WTC11 (cell line): ENCODE measurements at regions not wholly inside any gene's neighbourhood (a gene's known extent, or its start where the extent isn't known, plus 50 kb on each side); places are given as distances from the start of the nearest gene placed in this dataset.

Experiments used
- ATAC-seq: fragments of 200-7000 bp; cut with Tn5 transposase; 2 replicates; pipeline ENCODE4 v1.10.0; 2021; ENCODE audit warnings: mild to moderate bottlenecking, moderate library complexity
- CTCF ChIA-PET: fragments of 300-600 bp; sonication (Branson Sonifier 250); formaldehyde crosslinking; loops from one replicate; lab custom pipeline; 2021; ENCODE audit warnings: antibody characterized with exemption; lab: Charles Lee
- POLR2A ChIA-PET: fragments of 350-600 bp; sonication (Branson Sonifier 250); formaldehyde crosslinking; loops from one replicate; lab custom pipeline; 2021; ENCODE audit warnings: antibody characterized with exemption; lab: Charles Lee
- DNase-seq: peaks from one replicate; pipeline ENCODE4 v3.0.0; 2021; ENCODE audit warnings: low spot score
- H3K27ac Mint-ChIP-seq: 2 replicates; pipeline ENCODE4 v1.8.0; 2021; ENCODE audit warnings: mixed read lengths
- H3K27me3 Mint-ChIP-seq: 2 replicates; pipeline ENCODE4 v1.8.0; 2021; ENCODE audit warnings: low read depth, mild to moderate bottlenecking, moderate library complexity, mixed read lengths
- H3K36me3 Mint-ChIP-seq: 2 replicates; pipeline ENCODE4 v1.8.0; 2021; ENCODE audit warnings: mixed read lengths
- H3K4me1 Mint-ChIP-seq: 2 replicates; pipeline ENCODE4 v1.8.0; 2022; ENCODE audit warnings: mixed read lengths
- H3K4me3 Mint-ChIP-seq: 2 replicates; pipeline ENCODE4 v1.8.0; 2021; ENCODE audit warnings: mild to moderate bottlenecking, moderate library complexity, mixed read lengths
- H3K9me3 Mint-ChIP-seq: 2 replicates; pipeline ENCODE4 v1.8.0; 2021; ENCODE audit warnings: mixed read lengths
- AR ChIP-seq: fragments of 250-450 bp; sonication (Bioruptor Pico); IDR thresholded peaks from 2 replicates; pipeline ENCODE4 v1.9.0; 2021; ENCODE audit warnings: mild to moderate bottlenecking
- CREM ChIP-seq: sonication (generic); formaldehyde crosslinking; IDR thresholded peaks from 2 replicates; pipeline ENCODE4 v1.8.1; 2022; ENCODE audit warnings: mild to moderate bottlenecking, missing genetic modification reagents, moderate library complexity
- E2F4 ChIP-seq: sonication (generic); formaldehyde crosslinking; IDR thresholded peaks from 2 replicates; pipeline ENCODE4 v1.8.1; 2022; ENCODE audit warnings: low read depth, mild to moderate bottlenecking, moderate library complexity, missing genetic modification reagents, borderline replicate concordance
- EMX1 ChIP-seq: fragments of 250-450 bp; sonication (Bioruptor Pico); IDR thresholded peaks from 2 replicates; pipeline ENCODE4 v1.8.0; 2021; ENCODE audit warnings: mild to moderate bottlenecking
- ETV6 ChIP-seq: sonication (generic); formaldehyde crosslinking; IDR thresholded peaks from 2 replicates; pipeline ENCODE4 v1.8.1; 2022; ENCODE audit warnings: mild to moderate bottlenecking, missing genetic modification reagents
- GABPB1 ChIP-seq: sonication (generic); formaldehyde crosslinking; IDR thresholded peaks from 2 replicates; pipeline ENCODE4 v1.8.1; 2023; ENCODE audit warnings: mild to moderate bottlenecking, missing genetic modification reagents
- GRHL2 ChIP-seq: fragments of 250-450 bp; sonication (Bioruptor Pico); IDR thresholded peaks from 2 replicates; pipeline ENCODE4 v1.8.0; 2022; ENCODE audit warnings: mild to moderate bottlenecking, moderate library complexity; ENCODE audit not compliant: insufficient replicate concordance, severe bottlenecking
- HMGXB4 ChIP-seq: sonication (generic); formaldehyde crosslinking; IDR thresholded peaks from 2 replicates; pipeline ENCODE4 v1.8.1; 2023; ENCODE audit warnings: mild to moderate bottlenecking, moderate library complexity, missing genetic modification reagents
- MAX ChIP-seq: sonication (generic); formaldehyde crosslinking; IDR thresholded peaks from 2 replicates; pipeline ENCODE4 v1.8.0; 2022; ENCODE audit warnings: mild to moderate bottlenecking, missing genetic modification reagents
- MLX ChIP-seq: sonication (generic); formaldehyde crosslinking; IDR thresholded peaks from 2 replicates; pipeline ENCODE4 v1.8.1; 2023; ENCODE audit warnings: mild to moderate bottlenecking, missing genetic modification reagents, moderate library complexity
- NR3C1 ChIP-seq: sonication (generic); formaldehyde crosslinking; conservative IDR thresholded peaks from 2 replicates; pipeline ENCODE4 v1.8.1; 2023; ENCODE audit warnings: low read depth, mild to moderate bottlenecking, missing genetic modification reagents
- OVOL2 ChIP-seq: fragments of 250-450 bp; sonication (Bioruptor Pico); IDR thresholded peaks from 2 replicates; pipeline ENCODE4 v1.9.0; 2021; ENCODE audit warnings: mild to moderate bottlenecking, borderline replicate concordance
- ZBTB21 ChIP-seq: sonication (generic); formaldehyde crosslinking; IDR thresholded peaks from 2 replicates; pipeline ENCODE4 v1.8.1; 2023; ENCODE audit warnings: mild to moderate bottlenecking, missing genetic modification reagents, borderline replicate concordance
- ZNF138 ChIP-seq: sonication (generic); formaldehyde crosslinking; conservative IDR thresholded peaks from 2 replicates; pipeline ENCODE4 v1.8.1; 2022; ENCODE audit warnings: mild to moderate bottlenecking, moderate library complexity, missing genetic modification reagents
- ZNF416 ChIP-seq: fragments of 250-450 bp; sonication (Bioruptor Pico); IDR thresholded peaks from 2 replicates; pipeline ENCODE4 v1.9.0; 2021; ENCODE audit warnings: mild to moderate bottlenecking, inconsistent platforms
- ZNF671 ChIP-seq: fragments of 250-450 bp; sonication (Bioruptor Pico); IDR thresholded peaks from 2 replicates; pipeline ENCODE4 v1.8.0; 2021; ENCODE audit warnings: mild to moderate bottlenecking
- ZSCAN18 ChIP-seq: fragments of 250-450 bp; sonication (Bioruptor Pico); IDR thresholded peaks from 2 replicates; pipeline ENCODE4 v2.1.2; 2022; ENCODE audit warnings: mild to moderate bottlenecking, moderate library complexity

GRCh38 chr9:82149501-82149946, 161.0 kb downstream of the SPATA31D1 start:
- ATAC-seq (no peak), DNase-seq (no peak)
- POLR2A ChIA-PET, result interaction anchor here (0.5 kb wide), 1 partner anchor 477 kb away, joined by 7 read pairs; no protein-coding TSS in a partner anchor
- H3K27ac Mint-ChIP-seq, result no peak overlapping the region
- CTCF ChIA-PET, result no interaction called here
- H3K9me3 Mint-ChIP-seq, result no peaks in the 10 kb centered on the region
- H3K36me3 Mint-ChIP-seq, result no peaks in the 10 kb centered on the region
- no peak for TF ChIP-seq ZNF138
- TF ChIP-seq HMGXB4 (CRISPR knock-in tag), result no peak
- no peak for TF ChIP-seq ZNF416
- no peak for TF ChIP-seq ETV6
- TF ChIP-seq CREM (CRISPR knock-in tag), result no peak
- no peak for TF ChIP-seq E2F4 (CRISPR knock-in tag)
- no peak for TF ChIP-seq GABPB1 (CRISPR knock-in tag)
- TF ChIP-seq AR (CRISPR knock-in tag), result no peak
- TF ChIP-seq GRHL2 (CRISPR knock-in tag), result no peak
- TF ChIP-seq ZSCAN18 (CRISPR knock-in tag), result no peak
- TF ChIP-seq ZNF671 (CRISPR knock-in tag), result no peak
- no peak for TF ChIP-seq MAX
- TF ChIP-seq MLX (CRISPR knock-in tag), result no peak
- H3K27me3 Mint-ChIP-seq, result no peaks in the 10 kb centered on the region
- H3K4me3 Mint-ChIP-seq, result no peak overlapping the region
- H3K4me1 Mint-ChIP-seq, result peaks cover 7% of the 10 kb centered on the region; the same call in 1 of the 2 replicates

GRCh38 chr9:82152181-82152580, 163.6 kb downstream of the SPATA31D1 start:
- ATAC-seq (no peak), DNase-seq (no peak)
- Mint-ChIP-seq H3K4me1 (peaks cover 11% of the 10 kb centered on the region; the same call in 1 of the 2 replicates), H3K27ac (no peak overlapping the region), H3K4me3 (no peak overlapping the region), H3K9me3 (no peaks in the 10 kb centered on the region), H3K27me3 (no peaks in the 10 kb centered on the region), H3K36me3 (no peaks in the 10 kb centered on the region)
- ChIA-PET POLR2A (no interaction called here), CTCF (interaction anchor here (1.8 kb wide), 1 partner anchor 455 kb away, joined by 5 read pairs; no protein-coding TSS in a partner anchor)
- TF ChIP-seq ZNF416 (no peak), ZSCAN18 (CRISPR knock-in tag) (no peak), EMX1 (CRISPR knock-in tag) (no peak), ZBTB21 (CRISPR knock-in tag) (no peak), NR3C1 (CRISPR knock-in tag) (no peak), OVOL2 (CRISPR knock-in tag) (no peak)
